Medulla oblongata (tissue), 1 donor: ENCODE measurements at regions not wholly inside any gene's neighbourhood (a gene's known extent, or its start where the extent isn't known, plus 50 kb on each side); places are given as distances from the start of the nearest gene placed in this dataset.
"Not testable (repeated sequence)": the region's sequence is repeated elsewhere in the genome, so short reads cannot be mapped to it uniquely, and the experiment has no call there.

Experiments
- DNase-seq: peaks from one replicate; pipeline ENCODE4 v3.0.0-alpha.2; 2015; ENCODE audit errors: extremely low spot score

DNA sequence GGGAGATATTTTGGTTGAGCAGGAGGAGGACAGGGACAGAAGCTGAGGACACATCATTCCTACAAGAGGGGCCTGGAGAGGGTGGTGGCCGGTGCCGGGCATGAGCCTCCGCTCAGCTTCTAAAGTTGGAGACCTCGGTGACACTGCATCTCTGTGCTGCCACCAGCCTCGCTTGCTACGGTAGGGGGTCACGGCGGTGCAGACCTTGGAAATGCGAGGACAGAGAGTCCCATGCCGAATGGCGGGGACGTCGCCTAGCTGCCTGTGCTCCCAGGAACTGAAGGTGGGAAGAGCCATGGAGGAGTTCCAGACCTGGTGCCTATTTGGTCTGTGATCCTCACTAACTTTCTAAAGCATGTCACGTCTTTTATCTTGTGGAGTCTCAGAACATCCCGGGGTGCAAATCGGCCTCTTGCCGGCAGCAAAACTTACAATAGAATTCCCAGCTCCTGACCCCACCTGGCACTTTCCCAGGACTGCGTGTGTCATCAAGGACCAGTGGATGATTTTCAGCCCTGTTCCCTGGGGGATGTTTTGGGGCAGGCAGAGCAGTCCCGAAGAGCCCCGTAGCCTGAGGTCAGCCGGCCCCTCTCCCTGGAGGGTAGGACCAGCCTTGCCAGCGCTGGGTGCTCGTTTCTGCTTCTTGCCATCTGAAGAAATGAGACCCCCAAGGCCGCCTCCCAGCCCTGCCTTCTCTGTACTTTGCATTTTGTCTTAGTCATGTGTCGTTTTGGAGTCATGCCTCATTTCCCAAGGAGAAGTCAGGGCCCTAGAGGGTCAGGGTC lies 205.8 kb upstream of the SHH start:
- no peak for DNase-seq

GRCh38 chr7:156017431-156017830 lies 205.2 kb upstream of the SHH start:
- DNase-seq: no peak

- no peak for DNase-seq
Observed at GRCh38 chr7:156015237-156016020, 203.2 kb upstream of the SHH start.

GRCh38 chr7:156014808-156015207 lies 202.5 kb upstream of the SHH start:
- DNase-seq: no peak

DNA sequence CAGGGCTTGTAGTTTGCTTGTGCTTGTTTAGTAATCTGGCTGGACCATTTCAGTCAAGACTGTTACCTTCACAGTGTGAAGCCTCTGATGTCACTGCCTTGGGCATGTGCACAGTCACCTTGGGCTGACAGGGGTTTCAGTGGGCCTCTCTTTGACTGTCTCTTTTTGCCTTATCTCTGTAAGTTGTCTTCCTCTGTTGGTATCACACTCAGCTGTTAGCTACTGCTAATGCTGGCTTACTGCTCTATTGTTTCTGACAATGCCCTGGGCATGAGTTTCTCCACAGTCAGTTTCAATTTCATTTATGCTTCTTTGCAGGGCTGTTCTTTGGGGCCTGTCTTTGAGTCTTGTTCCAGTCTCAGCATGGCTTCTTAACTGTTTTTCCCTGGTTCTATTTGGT lies 201.9 kb upstream of the SHH start:
- no peak for DNase-seq

GRCh38 chr7:156012412-156012811 lies 200.1 kb upstream of the SHH start:
- no peak for DNase-seq

DNA sequence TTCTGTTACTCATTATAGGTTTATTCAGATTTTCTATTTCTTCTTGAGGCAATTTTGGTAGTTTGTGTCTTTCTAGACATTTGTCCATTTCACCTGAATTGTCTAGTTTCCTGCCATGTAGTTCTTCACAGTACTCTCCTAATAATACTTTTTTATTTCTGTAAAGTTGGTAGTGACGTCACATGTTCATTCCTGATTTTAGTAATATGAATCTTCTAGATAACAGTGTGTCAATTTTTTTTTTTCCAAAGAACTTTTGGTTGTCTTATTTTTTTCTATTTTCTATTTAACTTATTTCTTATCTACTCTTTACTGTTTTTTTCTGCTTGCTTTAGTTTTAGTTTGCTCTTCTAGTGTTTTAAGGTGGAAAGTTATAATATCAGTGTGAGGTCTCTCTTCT lies 197.3 kb upstream of the SHH start:
- no peak for DNase-seq

- not testable (repeated sequence) for DNase-seq
Observed at GRCh38 chr7:156006876-156007275, 194.6 kb upstream of the SHH start.

DNA sequence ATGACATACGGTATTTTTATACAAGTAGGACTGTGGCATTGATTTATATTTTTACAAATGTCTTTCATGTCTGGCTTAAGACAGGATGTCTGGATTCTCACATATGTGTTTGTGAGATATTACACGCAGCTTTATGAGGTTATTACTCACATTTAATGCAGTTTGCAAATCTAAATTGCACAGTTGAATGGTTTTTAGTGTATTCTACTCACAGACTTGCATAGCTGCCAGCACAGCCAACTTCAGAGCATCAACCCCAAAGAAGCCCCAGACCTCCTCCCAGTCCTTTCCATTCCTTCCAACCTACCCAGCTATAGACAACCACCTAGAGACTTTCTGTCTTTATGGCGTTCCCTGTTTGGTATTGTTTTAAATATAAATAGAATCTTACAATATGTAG lies 193.8 kb upstream of the SHH start:
- DNase-seq: no peak

DNA sequence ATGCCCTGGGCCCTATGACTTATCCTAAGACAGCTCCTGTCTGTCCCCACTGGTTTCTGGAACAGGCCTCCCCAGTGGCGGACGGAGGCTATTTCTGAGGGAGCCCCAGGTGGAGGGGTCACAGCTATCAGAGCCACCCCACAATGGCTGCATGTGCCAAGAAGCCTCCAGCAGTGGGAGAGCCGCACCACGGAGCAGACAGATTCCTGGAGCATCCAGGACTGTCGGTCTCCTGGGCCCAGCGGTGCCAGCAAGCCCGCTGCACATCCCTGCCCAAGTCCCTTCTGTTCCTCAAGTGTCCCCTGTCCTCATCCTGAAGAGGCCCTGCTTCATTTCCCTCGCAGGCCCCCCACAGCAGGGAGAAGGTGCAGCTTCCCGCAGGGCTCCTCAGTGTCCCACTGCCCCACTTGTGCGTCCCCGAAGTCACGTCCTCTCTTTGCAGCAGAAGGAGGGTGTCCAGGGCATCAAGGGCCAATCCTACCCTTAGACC lies 193.0 kb upstream of the SHH start:
- no peak for DNase-seq

DNA sequence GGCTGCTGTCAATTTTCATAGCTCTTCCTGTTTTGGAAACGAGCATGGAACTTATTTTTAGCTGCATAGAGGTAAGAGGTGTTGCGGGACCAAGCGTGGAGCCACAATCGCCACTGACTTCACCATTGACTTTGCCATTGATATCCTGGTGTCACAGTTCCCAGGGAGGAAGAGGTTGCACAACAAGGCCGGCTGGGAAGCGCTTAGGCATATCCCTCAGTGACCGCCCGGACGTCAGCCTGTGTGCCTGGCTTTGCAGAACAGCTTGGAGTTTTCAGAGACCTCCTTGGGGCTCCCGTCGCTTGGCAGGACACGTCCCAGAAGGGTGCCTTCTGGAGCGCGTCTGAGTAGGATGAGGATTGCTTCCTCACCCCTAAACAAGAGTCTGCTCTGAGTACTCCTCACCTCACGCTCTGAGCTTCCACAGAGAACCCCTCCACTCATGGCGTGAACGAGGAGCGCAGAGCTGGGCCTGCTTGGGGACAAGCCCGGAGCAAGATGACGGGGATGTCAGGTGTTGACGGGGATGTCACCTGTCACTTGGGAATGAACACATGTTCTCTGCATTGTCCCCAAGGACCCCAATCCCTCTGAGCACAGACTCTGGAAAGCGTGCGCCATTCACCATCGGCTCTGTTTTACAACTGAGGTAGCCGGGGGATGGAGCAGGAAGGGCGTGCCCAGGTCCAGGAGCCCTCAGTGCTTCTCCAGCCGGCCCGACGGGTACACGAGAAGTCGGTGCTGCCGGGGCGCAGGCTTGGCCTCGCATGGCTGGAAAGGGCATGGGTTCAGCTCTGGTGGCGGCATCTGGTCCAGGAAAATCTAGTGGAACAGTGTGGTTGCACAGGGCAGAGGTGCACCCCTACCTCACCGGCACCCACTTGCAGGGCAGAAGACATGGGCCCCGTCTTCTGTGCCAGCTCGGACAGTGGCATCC lies 192.3 kb upstream of the SHH start:
- no peak for DNase-seq

- DNase-seq: no peak
Observed at GRCh38 chr7:156003220-156004162, 191.2 kb upstream of the SHH start.

GRCh38 chr7:156002362-156003066 lies 190.3 kb upstream of the SHH start:
- DNase-seq: no peak

- DNase-seq: no peak
Observed at GRCh38 chr7:156001496-156002260, 189.4 kb upstream of the SHH start.

- DNase-seq: no peak
Observed at GRCh38 chr7:156000601-156001396, 188.5 kb upstream of the SHH start.

DNA sequence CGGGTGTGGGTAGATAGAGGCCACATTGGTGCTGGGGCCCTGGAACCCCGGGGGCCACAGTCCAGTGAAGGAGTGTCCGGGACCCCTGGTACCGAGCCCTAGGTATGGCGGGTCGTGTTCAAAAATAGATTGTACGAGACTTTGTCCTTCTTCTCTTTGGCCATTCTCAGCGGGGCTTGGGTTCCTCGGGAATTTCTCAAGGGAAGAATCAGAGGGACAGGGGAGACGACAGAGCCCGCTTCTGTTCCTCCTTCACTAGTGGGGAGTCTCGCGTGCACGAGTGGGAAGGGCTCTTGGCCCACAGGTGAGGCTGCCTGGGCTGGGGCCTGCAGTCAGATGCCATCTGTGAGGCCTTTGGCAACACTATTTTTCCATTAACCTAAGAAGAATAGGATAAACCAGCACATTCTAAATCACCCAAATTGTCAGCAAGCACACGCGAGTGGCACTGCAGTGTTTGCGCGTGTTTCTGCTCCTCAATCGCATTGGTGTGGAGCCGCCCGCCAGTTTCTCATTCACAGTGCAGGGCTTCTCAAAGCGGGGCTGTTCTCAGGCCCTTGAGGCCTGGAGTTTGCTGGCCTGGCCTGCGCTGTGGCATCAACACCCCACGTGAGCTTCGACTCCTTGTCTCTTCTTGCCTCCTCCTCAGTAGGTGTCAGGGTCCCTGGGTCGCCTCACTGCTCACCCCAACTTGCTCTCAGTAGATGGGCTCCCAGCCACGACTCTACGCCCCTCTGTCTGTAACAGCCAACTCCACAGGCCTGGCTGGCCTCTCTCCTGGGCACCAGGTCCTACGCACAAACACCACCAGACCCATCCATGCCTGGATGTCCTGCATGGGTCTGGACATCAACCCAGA lies 187.6 kb upstream of the SHH start:
- DNase-seq: no peak

GRCh38 chr7:155998766-155999630 lies 186.7 kb upstream of the SHH start:
- DNase-seq: no peak
